ENCODE measurements at regions not wholly inside any gene's neighbourhood (a gene's known extent, or its start where the extent isn't known, plus 50 kb on each side); places are given as distances from the start of the nearest gene placed in this dataset.

- TF ChIP-seq FOXM1 (IDR thresholded peaks at IDR 0.05; ENCODE audit: borderline replicate concordance, low read depth) (no peak), YY1 (IDR thresholded peaks at IDR 0.05; ENCODE audit: low read depth) (no peak), RAD21 (IDR thresholded peaks at IDR 0.05; ENCODE audit: low read depth) (no peak), CEBPB (IDR thresholded peaks at IDR 0.05) (no peak), TEAD4 (IDR thresholded peaks at IDR 0.05) (no peak), EGR1 (IDR thresholded peaks at IDR 0.05) (no peak), TAF1 (IDR thresholded peaks at IDR 0.05; ENCODE audit: low read depth) (no peak), EP300 (IDR thresholded peaks at IDR 0.05; ENCODE audit: borderline replicate concordance) (no peak), NFIC (IDR thresholded peaks at IDR 0.05) (no peak)
- TF ChIP-seq, protein P1, sequence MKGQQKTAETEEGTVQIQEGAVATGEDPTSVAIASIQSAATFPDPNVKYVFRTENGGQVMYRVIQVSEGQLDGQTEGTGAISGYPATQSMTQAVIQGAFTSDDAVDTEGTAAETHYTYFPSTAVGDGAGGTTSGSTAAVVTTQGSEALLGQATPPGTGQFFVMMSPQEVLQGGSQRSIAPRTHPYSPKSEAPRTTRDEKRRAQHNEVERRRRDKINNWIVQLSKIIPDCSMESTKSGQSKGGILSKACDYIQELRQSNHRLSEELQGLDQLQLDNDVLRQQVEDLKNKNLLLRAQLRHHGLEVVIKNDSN (IDR thresholded peaks at IDR 0.05) = no peak
- TF ChIP-seq, protein P2, sequence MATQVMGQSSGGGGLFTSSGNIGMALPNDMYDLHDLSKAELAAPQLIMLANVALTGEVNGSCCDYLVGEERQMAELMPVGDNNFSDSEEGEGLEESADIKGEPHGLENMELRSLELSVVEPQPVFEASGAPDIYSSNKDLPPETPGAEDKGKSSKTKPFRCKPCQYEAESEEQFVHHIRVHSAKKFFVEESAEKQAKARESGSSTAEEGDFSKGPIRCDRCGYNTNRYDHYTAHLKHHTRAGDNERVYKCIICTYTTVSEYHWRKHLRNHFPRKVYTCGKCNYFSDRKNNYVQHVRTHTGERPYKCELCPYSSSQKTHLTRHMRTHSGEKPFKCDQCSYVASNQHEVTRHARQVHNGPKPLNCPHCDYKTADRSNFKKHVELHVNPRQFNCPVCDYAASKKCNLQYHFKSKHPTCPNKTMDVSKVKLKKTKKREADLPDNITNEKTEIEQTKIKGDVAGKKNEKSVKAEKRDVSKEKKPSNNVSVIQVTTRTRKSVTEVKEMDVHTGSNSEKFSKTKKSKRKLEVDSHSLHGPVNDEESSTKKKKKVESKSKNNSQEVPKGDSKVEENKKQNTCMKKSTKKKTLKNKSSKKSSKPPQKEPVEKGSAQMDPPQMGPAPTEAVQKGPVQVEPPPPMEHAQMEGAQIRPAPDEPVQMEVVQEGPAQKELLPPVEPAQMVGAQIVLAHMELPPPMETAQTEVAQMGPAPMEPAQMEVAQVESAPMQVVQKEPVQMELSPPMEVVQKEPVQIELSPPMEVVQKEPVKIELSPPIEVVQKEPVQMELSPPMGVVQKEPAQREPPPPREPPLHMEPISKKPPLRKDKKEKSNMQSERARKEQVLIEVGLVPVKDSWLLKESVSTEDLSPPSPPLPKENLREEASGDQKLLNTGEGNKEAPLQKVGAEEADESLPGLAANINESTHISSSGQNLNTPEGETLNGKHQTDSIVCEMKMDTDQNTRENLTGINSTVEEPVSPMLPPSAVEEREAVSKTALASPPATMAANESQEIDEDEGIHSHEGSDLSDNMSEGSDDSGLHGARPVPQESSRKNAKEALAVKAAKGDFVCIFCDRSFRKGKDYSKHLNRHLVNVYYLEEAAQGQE (IDR thresholded peaks at IDR 0.05; ENCODE audit: low read depth) = no peak
Measured at GRCh38 chr7:155972651-155973390, 160.6 kb upstream of the SHH start.

Data from Ishikawa (cell line).